WTC11 (cell line): ENCODE measurements at regions not wholly inside any gene's neighbourhood (a gene's known extent, or its start where the extent isn't known, plus 50 kb on each side); places are given as distances from the start of the nearest gene placed in this dataset.
"Not testable (repeated sequence)": the region's sequence is repeated elsewhere in the genome, so short reads cannot be mapped to it uniquely, and the experiment has no call there.

Source experiments
- NR2C2 ChIP-seq: sonication (generic); formaldehyde crosslinking; IDR thresholded peaks from 2 replicates; pipeline ENCODE4 v1.8.0; 2022; ENCODE audit warnings: mild to moderate bottlenecking, missing genetic modification reagents
- SMAD4 ChIP-seq: sonication (generic); formaldehyde crosslinking; IDR thresholded peaks from 2 replicates; pipeline ENCODE4 v1.8.0; 2022; ENCODE audit warnings: mild to moderate bottlenecking, missing genetic modification reagents
- TF ChIP-seq, protein P1 (sequence below): fragments of 200-600 bp; IDR thresholded peaks from 2 replicates; pipeline ENCODE4 v1.8.0; 2022; ENCODE audit warnings: antibody characterized with exemption
- TF ChIP-seq, protein P2 (sequence below): sonication (generic); formaldehyde crosslinking; IDR thresholded peaks from 2 replicates; pipeline ENCODE4 v1.8.0; 2023; ENCODE audit warnings: missing genetic modification reagents
- TF ChIP-seq, protein P3 (sequence below): sonication (generic); formaldehyde crosslinking; IDR thresholded peaks from 2 replicates; pipeline ENCODE4 v1.8.1; 2022; ENCODE audit warnings: low read depth, mild to moderate bottlenecking, moderate library complexity, missing genetic modification reagents, borderline replicate concordance
- TF ChIP-seq, protein P4 (sequence below): sonication (generic); formaldehyde crosslinking; conservative IDR thresholded peaks from 2 replicates; pipeline ENCODE4 v1.8.1; 2023; ENCODE audit warnings: mild to moderate bottlenecking, low read depth, missing genetic modification reagents, moderate library complexity
- TF ChIP-seq, protein P5 (sequence below): sonication (generic); formaldehyde crosslinking; IDR thresholded peaks from 2 replicates; pipeline ENCODE4 v1.8.0; 2022; ENCODE audit warnings: mild to moderate bottlenecking, missing genetic modification reagents
- TF ChIP-seq, protein P6 (sequence below): sonication (generic); formaldehyde crosslinking; IDR thresholded peaks from 2 replicates; pipeline ENCODE4 v1.8.1; 2023; ENCODE audit warnings: mild to moderate bottlenecking, moderate library complexity, missing genetic modification reagents
- TF ChIP-seq, protein P7 (sequence below): sonication (generic); formaldehyde crosslinking; IDR thresholded peaks from 2 replicates; pipeline ENCODE4 v1.8.1; 2023; ENCODE audit warnings: mild to moderate bottlenecking, missing genetic modification reagents, moderate library complexity
- TF ChIP-seq, protein P8 (sequence below): sonication (generic); formaldehyde crosslinking; conservative IDR thresholded peaks from 2 replicates; pipeline ENCODE4 v1.8.1; 2022; ENCODE audit warnings: mild to moderate bottlenecking, missing genetic modification reagents
- TF ChIP-seq, protein P9 (sequence below): sonication (generic); formaldehyde crosslinking; IDR thresholded peaks from 2 replicates; pipeline ENCODE4 v1.8.1; 2022; ENCODE audit warnings: mild to moderate bottlenecking, missing genetic modification reagents, moderate library complexity, borderline replicate concordance

DNA sequence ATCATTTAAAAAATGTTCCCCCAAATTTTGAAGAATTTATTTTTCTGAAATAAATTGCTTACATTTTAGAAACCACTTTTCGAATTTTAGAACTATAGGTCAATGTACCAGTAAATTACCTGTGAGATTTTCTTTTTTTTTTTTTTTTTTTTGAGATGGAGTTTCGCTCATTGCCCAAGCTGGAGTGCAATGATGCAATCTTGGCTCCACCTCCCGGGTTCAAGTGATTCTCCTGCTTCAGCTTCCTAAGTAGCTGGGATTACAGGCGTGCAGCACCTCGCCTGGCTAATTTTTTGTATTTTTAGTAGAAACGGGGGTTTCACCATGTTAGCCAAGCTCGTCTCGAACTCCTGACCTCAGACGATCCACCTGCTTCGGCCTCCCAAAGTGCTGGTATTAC is 295.1 kb upstream of the ID2 start:
- TF ChIP-seq, protein P1, sequence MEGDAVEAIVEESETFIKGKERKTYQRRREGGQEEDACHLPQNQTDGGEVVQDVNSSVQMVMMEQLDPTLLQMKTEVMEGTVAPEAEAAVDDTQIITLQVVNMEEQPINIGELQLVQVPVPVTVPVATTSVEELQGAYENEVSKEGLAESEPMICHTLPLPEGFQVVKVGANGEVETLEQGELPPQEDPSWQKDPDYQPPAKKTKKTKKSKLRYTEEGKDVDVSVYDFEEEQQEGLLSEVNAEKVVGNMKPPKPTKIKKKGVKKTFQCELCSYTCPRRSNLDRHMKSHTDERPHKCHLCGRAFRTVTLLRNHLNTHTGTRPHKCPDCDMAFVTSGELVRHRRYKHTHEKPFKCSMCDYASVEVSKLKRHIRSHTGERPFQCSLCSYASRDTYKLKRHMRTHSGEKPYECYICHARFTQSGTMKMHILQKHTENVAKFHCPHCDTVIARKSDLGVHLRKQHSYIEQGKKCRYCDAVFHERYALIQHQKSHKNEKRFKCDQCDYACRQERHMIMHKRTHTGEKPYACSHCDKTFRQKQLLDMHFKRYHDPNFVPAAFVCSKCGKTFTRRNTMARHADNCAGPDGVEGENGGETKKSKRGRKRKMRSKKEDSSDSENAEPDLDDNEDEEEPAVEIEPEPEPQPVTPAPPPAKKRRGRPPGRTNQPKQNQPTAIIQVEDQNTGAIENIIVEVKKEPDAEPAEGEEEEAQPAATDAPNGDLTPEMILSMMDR, result not testable (repeated sequence)
- not testable (repeated sequence) for TF ChIP-seq SMAD4, NR2C2
- TF ChIP-seq, protein P2, sequence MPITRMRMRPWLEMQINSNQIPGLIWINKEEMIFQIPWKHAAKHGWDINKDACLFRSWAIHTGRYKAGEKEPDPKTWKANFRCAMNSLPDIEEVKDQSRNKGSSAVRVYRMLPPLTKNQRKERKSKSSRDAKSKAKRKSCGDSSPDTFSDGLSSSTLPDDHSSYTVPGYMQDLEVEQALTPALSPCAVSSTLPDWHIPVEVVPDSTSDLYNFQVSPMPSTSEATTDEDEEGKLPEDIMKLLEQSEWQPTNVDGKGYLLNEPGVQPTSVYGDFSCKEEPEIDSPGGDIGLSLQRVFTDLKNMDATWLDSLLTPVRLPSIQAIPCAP (CRISPR knock-in tag), result not testable (repeated sequence)
- TF ChIP-seq, protein P3, sequence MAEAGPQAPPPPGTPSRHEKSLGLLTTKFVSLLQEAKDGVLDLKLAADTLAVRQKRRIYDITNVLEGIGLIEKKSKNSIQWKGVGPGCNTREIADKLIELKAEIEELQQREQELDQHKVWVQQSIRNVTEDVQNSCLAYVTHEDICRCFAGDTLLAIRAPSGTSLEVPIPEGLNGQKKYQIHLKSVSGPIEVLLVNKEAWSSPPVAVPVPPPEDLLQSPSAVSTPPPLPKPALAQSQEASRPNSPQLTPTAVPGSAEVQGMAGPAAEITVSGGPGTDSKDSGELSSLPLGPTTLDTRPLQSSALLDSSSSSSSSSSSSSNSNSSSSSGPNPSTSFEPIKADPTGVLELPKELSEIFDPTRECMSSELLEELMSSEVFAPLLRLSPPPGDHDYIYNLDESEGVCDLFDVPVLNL (CRISPR knock-in tag), result not testable (repeated sequence)
- TF ChIP-seq, protein P4, sequence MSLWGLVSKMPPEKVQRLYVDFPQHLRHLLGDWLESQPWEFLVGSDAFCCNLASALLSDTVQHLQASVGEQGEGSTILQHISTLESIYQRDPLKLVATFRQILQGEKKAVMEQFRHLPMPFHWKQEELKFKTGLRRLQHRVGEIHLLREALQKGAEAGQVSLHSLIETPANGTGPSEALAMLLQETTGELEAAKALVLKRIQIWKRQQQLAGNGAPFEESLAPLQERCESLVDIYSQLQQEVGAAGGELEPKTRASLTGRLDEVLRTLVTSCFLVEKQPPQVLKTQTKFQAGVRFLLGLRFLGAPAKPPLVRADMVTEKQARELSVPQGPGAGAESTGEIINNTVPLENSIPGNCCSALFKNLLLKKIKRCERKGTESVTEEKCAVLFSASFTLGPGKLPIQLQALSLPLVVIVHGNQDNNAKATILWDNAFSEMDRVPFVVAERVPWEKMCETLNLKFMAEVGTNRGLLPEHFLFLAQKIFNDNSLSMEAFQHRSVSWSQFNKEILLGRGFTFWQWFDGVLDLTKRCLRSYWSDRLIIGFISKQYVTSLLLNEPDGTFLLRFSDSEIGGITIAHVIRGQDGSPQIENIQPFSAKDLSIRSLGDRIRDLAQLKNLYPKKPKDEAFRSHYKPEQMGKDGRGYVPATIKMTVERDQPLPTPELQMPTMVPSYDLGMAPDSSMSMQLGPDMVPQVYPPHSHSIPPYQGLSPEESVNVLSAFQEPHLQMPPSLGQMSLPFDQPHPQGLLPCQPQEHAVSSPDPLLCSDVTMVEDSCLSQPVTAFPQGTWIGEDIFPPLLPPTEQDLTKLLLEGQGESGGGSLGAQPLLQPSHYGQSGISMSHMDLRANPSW (CRISPR knock-in tag), result not testable (repeated sequence)
- TF ChIP-seq, protein P5, sequence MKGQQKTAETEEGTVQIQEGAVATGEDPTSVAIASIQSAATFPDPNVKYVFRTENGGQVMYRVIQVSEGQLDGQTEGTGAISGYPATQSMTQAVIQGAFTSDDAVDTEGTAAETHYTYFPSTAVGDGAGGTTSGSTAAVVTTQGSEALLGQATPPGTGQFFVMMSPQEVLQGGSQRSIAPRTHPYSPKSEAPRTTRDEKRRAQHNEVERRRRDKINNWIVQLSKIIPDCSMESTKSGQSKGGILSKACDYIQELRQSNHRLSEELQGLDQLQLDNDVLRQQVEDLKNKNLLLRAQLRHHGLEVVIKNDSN (CRISPR knock-in tag), result not testable (repeated sequence)
- TF ChIP-seq, protein P6, sequence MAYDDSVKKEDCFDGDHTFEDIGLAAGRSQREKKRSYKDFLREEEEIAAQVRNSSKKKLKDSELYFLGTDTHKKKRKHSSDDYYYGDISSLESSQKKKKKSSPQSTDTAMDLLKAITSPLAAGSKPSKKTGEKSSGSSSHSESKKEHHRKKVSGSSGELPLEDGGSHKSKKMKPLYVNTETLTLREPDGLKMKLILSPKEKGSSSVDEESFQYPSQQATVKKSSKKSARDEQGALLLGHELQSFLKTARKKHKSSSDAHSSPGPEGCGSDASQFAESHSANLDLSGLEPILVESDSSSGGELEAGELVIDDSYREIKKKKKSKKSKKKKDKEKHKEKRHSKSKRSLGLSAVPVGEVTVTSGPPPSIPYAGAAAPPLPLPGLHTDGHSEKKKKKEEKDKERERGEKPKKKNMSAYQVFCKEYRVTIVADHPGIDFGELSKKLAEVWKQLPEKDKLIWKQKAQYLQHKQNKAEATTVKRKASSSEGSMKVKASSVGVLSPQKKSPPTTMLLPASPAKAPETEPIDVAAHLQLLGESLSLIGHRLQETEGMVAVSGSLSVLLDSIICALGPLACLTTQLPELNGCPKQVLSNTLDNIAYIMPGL, result not testable (repeated sequence)
- TF ChIP-seq, protein P7, sequence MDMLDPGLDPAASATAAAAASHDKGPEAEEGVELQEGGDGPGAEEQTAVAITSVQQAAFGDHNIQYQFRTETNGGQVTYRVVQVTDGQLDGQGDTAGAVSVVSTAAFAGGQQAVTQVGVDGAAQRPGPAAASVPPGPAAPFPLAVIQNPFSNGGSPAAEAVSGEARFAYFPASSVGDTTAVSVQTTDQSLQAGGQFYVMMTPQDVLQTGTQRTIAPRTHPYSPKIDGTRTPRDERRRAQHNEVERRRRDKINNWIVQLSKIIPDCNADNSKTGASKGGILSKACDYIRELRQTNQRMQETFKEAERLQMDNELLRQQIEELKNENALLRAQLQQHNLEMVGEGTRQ (CRISPR knock-in tag), result not testable (repeated sequence)
- TF ChIP-seq, protein P8, sequence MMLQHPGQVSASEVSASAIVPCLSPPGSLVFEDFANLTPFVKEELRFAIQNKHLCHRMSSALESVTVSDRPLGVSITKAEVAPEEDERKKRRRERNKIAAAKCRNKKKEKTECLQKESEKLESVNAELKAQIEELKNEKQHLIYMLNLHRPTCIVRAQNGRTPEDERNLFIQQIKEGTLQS (CRISPR knock-in tag), result not testable (repeated sequence)
- TF ChIP-seq, protein P9, sequence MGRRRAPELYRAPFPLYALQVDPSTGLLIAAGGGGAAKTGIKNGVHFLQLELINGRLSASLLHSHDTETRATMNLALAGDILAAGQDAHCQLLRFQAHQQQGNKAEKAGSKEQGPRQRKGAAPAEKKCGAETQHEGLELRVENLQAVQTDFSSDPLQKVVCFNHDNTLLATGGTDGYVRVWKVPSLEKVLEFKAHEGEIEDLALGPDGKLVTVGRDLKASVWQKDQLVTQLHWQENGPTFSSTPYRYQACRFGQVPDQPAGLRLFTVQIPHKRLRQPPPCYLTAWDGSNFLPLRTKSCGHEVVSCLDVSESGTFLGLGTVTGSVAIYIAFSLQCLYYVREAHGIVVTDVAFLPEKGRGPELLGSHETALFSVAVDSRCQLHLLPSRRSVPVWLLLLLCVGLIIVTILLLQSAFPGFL (CRISPR knock-in tag), result not testable (repeated sequence)
